ENCODE measurements at regions not wholly inside any gene's neighbourhood (a gene's known extent, or its start where the extent isn't known, plus 50 kb on each side); places are given as distances from the start of the nearest gene placed in this dataset.

DNA sequence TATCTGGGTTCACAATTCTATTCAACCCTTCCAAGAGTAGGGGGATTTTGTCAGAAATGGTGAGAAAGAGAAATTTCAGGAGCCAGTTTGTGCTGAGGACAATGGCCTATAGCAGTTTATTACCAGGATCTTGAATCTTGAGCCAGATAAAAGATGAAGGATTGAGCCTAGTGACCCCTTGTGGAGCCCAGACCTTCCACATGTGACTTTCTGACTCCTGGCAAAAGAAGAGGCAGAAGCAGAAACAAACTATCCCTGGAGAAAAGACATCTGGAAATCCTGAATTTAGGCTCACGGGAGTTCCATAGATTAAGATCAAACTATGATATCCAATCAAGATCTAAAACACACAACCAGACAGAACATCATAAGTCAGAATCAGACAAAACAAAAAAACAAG, 60.9 kb upstream of the CHRM2 start:
- H3K9me3 Mint-ChIP-seq = peaks cover 22% of the 10 kb centered on the region

DNA sequence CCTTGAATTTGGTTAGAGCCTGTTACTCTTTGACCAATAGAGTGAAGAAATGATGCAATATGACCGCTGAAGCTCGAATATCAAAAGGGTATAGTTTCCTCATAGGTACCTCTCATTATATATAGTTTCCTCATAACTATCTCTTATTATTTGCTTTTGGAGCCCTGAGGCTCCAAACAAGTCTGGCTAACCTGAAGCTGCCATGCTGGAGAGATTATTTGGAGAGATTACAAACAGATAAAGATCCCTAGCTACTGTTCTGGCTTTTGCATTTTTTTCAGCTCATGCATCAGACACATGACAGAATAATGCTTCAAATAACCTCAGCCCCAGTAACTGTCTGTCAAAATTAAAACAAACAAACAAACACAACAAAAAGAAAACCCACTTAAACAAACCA, 65.4 kb upstream of the CHRM2 start:
- intact Hi-C loops (cut with micrococcal nuclease) = no loop called here
- H3K36me3 Mint-ChIP-seq (ENCODE audit: low read depth) = no peaks in the 10 kb centered on the region
- no peak overlapping the region for H3K4me3 Mint-ChIP-seq
- DNase-seq (ENCODE audit: low spot score) = no peak
- no peak overlapping the region for H3K27ac Mint-ChIP-seq
- H3K9me3 Mint-ChIP-seq = peaks cover 19% of the 10 kb centered on the region
- no peaks in the 10 kb centered on the region for H3K27me3 Mint-ChIP-seq (ENCODE audit: insufficient read depth)
- H3K4me1 Mint-ChIP-seq (ENCODE audit: low read depth) = no peaks in the 10 kb centered on the region

More for the DNA sequence above, 60.9 kb upstream of the CHRM2 start:
- H3K4me1 Mint-ChIP-seq (ENCODE audit: low read depth) = no peaks in the 10 kb centered on the region
- H3K27me3 Mint-ChIP-seq (ENCODE audit: insufficient read depth) = no peaks in the 10 kb centered on the region
- no peak for DNase-seq (ENCODE audit: low spot score)
- H3K27ac Mint-ChIP-seq = no peak overlapping the region
- intact Hi-C loops (cut with micrococcal nuclease) = no loop called here
- H3K4me3 Mint-ChIP-seq = no peak overlapping the region
- H3K36me3 Mint-ChIP-seq (ENCODE audit: low read depth) = no peaks in the 10 kb centered on the region

DNA sequence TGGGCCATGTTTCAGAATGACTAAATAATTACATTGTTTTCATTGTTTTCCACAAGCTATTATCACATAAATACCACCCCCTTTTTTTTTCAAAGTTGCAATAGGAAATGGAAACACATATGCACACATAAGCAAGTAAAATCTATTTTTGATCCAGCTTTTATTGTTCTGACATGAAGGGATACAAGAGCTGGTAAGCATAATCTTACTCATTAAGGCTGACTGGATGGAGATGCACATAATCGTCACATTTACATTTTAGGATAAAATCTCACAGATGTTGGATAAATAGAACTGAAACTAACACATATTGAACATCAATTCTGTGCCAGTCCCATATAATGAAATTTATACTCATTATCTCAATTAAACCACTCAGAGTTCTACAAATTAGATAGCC, 84.5 kb upstream of the CHRM2 start:
- peaks cover 8% of the 10 kb centered on the region for H3K9me3 Mint-ChIP-seq
- no peaks in the 10 kb centered on the region for H3K36me3 Mint-ChIP-seq (ENCODE audit: low read depth)
- no peaks in the 10 kb centered on the region for H3K27me3 Mint-ChIP-seq (ENCODE audit: insufficient read depth)
- H3K4me1 Mint-ChIP-seq (ENCODE audit: low read depth) = no peaks in the 10 kb centered on the region
- no peak overlapping the region for H3K4me3 Mint-ChIP-seq
- no peak for DNase-seq (ENCODE audit: low spot score)
- H3K27ac Mint-ChIP-seq = no peak overlapping the region
- intact Hi-C loops (cut with micrococcal nuclease) = no loop called here

GRCh38 chr7:136741941-136742340, 126.5 kb upstream of the CHRM2 start:
- no peaks in the 10 kb centered on the region for H3K27me3 Mint-ChIP-seq (ENCODE audit: insufficient read depth)

GRCh38 chr7:136728945-136729344, 139.5 kb upstream of the CHRM2 start:
- Mint-ChIP-seq H3K36me3 (ENCODE audit: low read depth) (no peaks in the 10 kb centered on the region), H3K27me3 (ENCODE audit: insufficient read depth) (no peaks in the 10 kb centered on the region), H3K4me1 (ENCODE audit: low read depth) (no peaks in the 10 kb centered on the region), H3K9me3 (peaks cover 17% of the 10 kb centered on the region), H3K4me3 (no peak overlapping the region), H3K27ac (no peak overlapping the region)
- intact Hi-C loops (cut with micrococcal nuclease) = no loop called here
- no peak for DNase-seq (ENCODE audit: low spot score)

More at GRCh38 chr7:136741941-136742340, 126.5 kb upstream of the CHRM2 start:
- Mint-ChIP-seq H3K36me3 (ENCODE audit: low read depth) (no peaks in the 10 kb centered on the region), H3K4me3 (no peak overlapping the region), H3K9me3 (peaks cover 19% of the 10 kb centered on the region), H3K27ac (no peak overlapping the region), H3K4me1 (ENCODE audit: low read depth) (no peaks in the 10 kb centered on the region)
- intact Hi-C loops (cut with micrococcal nuclease) = no loop called here
- no peak for DNase-seq (ENCODE audit: low spot score)

GRCh38 chr7:136726460-136726859, 142.0 kb upstream of the CHRM2 start:
- no peak overlapping the region for H3K4me3 Mint-ChIP-seq

DNA sequence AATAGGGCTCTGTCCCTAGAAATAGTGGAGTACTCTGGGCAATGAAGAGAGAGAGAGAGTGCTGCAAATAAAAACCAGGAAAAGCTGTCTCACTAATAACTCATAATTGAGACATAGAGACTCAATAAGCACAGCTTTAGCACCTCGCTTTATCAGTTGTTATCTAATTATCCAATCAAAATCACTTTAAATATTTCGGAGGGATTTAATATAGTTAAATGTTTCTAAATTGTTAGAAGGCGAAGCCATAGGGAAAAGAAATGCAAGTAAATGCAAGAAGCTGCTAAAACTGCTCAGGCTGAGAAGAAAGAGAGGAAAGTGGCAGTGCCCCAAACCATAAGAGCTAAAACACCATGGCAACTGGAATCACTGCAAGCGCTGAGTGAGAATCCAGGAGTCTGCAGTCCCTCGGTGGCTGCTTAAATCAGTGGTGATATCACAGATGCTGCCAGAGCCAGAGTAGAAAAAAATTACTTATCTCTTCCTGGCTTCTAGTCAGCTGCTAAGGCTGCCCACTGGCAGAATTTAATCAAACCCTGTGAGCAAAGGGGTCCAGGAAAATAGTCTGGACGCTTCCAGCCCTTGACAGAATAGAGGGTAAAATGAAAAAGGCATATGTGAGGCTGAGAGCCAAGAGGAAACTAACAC, 150.4 kb upstream of the CHRM2 start:
- intact Hi-C loops (cut with micrococcal nuclease) = no loop called here
- Mint-ChIP-seq H3K27me3 (ENCODE audit: insufficient read depth) (no peaks in the 10 kb centered on the region), H3K4me3 (no peak overlapping the region), H3K4me1 (ENCODE audit: low read depth) (no peaks in the 10 kb centered on the region), H3K9me3 (peaks cover 12% of the 10 kb centered on the region), H3K27ac (no peak overlapping the region), H3K36me3 (ENCODE audit: low read depth) (no peaks in the 10 kb centered on the region)
- no peak for DNase-seq (ENCODE audit: low spot score)

More at GRCh38 chr7:136726460-136726859, 142.0 kb upstream of the CHRM2 start:
- Mint-ChIP-seq H3K9me3 (peaks cover 10% of the 10 kb centered on the region), H3K36me3 (ENCODE audit: low read depth) (no peaks in the 10 kb centered on the region), H3K4me1 (ENCODE audit: low read depth) (no peaks in the 10 kb centered on the region), H3K27ac (no peak overlapping the region), H3K27me3 (ENCODE audit: insufficient read depth) (no peaks in the 10 kb centered on the region)
- DNase-seq (ENCODE audit: low spot score) = no peak
- intact Hi-C loops (cut with micrococcal nuclease) = no loop called here

GRCh38 chr7:136714062-136714461, 154.4 kb upstream of the CHRM2 start:
- H3K9me3 Mint-ChIP-seq = peaks cover 9% of the 10 kb centered on the region
- H3K27ac Mint-ChIP-seq = no peak overlapping the region
- H3K4me1 Mint-ChIP-seq (ENCODE audit: low read depth) = no peaks in the 10 kb centered on the region
- no peak overlapping the region for H3K4me3 Mint-ChIP-seq
- DNase-seq (ENCODE audit: low spot score) = no peak
- no peaks in the 10 kb centered on the region for H3K36me3 Mint-ChIP-seq (ENCODE audit: low read depth)
- intact Hi-C loops (cut with micrococcal nuclease) = no loop called here
- no peaks in the 10 kb centered on the region for H3K27me3 Mint-ChIP-seq (ENCODE audit: insufficient read depth)

GRCh38 chr7:136710751-136711150, 157.7 kb upstream of the CHRM2 start:
- DNase-seq (ENCODE audit: low spot score) = no peak
- intact Hi-C loops (cut with micrococcal nuclease) = no loop called here
- H3K4me1 Mint-ChIP-seq (ENCODE audit: low read depth) = no peaks in the 10 kb centered on the region
- H3K27ac Mint-ChIP-seq = no peak overlapping the region
- no peaks in the 10 kb centered on the region for H3K27me3 Mint-ChIP-seq (ENCODE audit: insufficient read depth)
- no peaks in the 10 kb centered on the region for H3K36me3 Mint-ChIP-seq (ENCODE audit: low read depth)
- no peak overlapping the region for H3K4me3 Mint-ChIP-seq
- peaks cover 9% of the 10 kb centered on the region for H3K9me3 Mint-ChIP-seq

- H3K27ac Mint-ChIP-seq = no peak overlapping the region
- H3K4me1 Mint-ChIP-seq (ENCODE audit: low read depth) = no peaks in the 10 kb centered on the region
- intact Hi-C loops (cut with micrococcal nuclease) = no loop called here
- no peak for DNase-seq (ENCODE audit: low spot score)
- H3K9me3 Mint-ChIP-seq = peaks cover 9% of the 10 kb centered on the region
- H3K27me3 Mint-ChIP-seq (ENCODE audit: insufficient read depth) = no peaks in the 10 kb centered on the region
- no peaks in the 10 kb centered on the region for H3K36me3 Mint-ChIP-seq (ENCODE audit: low read depth)
- no peak overlapping the region for H3K4me3 Mint-ChIP-seq
Observed at GRCh38 chr7:136709876-136710275, 158.6 kb upstream of the CHRM2 start.

GRCh38 chr7:136702913-136703312, 165.5 kb upstream of the CHRM2 start:
- Mint-ChIP-seq H3K27me3 (ENCODE audit: insufficient read depth) (no peaks in the 10 kb centered on the region), H3K36me3 (ENCODE audit: low read depth) (no peaks in the 10 kb centered on the region), H3K27ac (no peak overlapping the region), H3K4me1 (ENCODE audit: low read depth) (no peaks in the 10 kb centered on the region), H3K4me3 (no peak overlapping the region), H3K9me3 (no peaks in the 10 kb centered on the region)
- intact Hi-C loops (cut with micrococcal nuclease) = no loop called here
- no peak for DNase-seq (ENCODE audit: low spot score)

GRCh38 chr7:136698977-136699376, 169.5 kb upstream of the CHRM2 start:
- Mint-ChIP-seq H3K4me1 (ENCODE audit: low read depth) (no peaks in the 10 kb centered on the region), H3K27ac (no peak overlapping the region), H3K27me3 (ENCODE audit: insufficient read depth) (no peaks in the 10 kb centered on the region), H3K4me3 (no peak overlapping the region), H3K9me3 (no peaks in the 10 kb centered on the region), H3K36me3 (ENCODE audit: low read depth) (no peaks in the 10 kb centered on the region)
- intact Hi-C loops (cut with micrococcal nuclease) = no loop called here
- no peak for DNase-seq (ENCODE audit: low spot score)

DNA sequence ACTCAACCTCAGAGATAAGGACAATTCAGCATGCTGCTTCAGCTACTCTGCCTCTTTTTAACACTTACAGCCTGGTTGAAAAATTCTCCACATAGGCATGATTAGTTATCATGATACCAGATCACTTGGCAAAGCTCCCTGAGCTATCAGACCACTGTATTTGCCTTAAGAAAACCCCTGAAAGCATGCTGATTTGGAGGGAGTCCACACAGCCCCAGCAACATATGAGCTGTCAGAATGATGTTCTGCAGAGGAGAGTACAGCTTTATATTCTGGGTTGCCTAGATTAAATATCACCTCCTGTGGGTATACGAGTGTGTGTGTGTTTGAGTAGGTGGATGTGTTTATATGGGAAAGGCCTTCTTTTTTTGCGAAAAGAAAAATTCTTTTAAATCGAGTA, 170.2 kb upstream of the CHRM2 start:
- H3K27ac Mint-ChIP-seq = no peak overlapping the region
- no peaks in the 10 kb centered on the region for H3K9me3 Mint-ChIP-seq

DNA sequence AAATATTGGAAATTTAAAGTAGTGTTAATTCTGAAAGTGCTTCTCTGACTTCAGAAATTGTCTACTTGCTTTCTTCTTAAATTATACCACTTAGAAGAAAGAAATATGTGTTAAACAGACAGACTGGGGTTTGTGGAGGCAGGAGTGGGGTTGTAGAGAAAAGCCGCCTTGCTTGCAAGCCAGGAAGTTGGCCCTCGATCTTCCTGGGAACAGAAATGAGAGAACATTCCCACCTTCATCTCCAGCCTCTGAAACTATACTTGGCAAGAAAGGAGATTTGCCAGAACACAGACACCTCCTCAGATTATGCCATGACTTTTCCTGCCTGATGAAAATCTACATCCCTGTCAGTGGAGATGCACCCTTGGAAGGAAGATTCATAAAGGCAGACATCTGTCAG, 171.2 kb upstream of the CHRM2 start:
- H3K4me1 Mint-ChIP-seq (ENCODE audit: low read depth) = no peaks in the 10 kb centered on the region
- H3K27ac Mint-ChIP-seq = no peak overlapping the region

More for the DNA sequence above, 170.2 kb upstream of the CHRM2 start:
- no peaks in the 10 kb centered on the region for H3K27me3 Mint-ChIP-seq (ENCODE audit: insufficient read depth)
- H3K4me3 Mint-ChIP-seq = no peak overlapping the region
- H3K36me3 Mint-ChIP-seq (ENCODE audit: low read depth) = no peaks in the 10 kb centered on the region
- no peak for DNase-seq (ENCODE audit: low spot score)
- intact Hi-C loops (cut with micrococcal nuclease) = no loop called here
- H3K4me1 Mint-ChIP-seq (ENCODE audit: low read depth) = no peaks in the 10 kb centered on the region

More for the DNA sequence above, 171.2 kb upstream of the CHRM2 start:
- intact Hi-C loops (cut with micrococcal nuclease) = no loop called here
- H3K4me3 Mint-ChIP-seq = no peak overlapping the region
- no peaks in the 10 kb centered on the region for H3K27me3 Mint-ChIP-seq (ENCODE audit: insufficient read depth)
- DNase-seq (ENCODE audit: low spot score) = no peak
- no peaks in the 10 kb centered on the region for H3K36me3 Mint-ChIP-seq (ENCODE audit: low read depth)
- H3K9me3 Mint-ChIP-seq = no peaks in the 10 kb centered on the region

All from activated T-helper 1 cell treated with anti-CD3 and anti-CD28 coated beads, Interleukin-12 subunit alpha, Interleukin-12 subunit beta, Interleukin-2, Interleukin-4 antibody, amounts not matched to agents 30 ng/mL and 10 ng/mL and 1 ng/mL, durations not matched to agents 14 hours and 24 hours and 36 hours (primary cell).